ENCODE measurements at regions not wholly inside any gene's neighbourhood (a gene's known extent, or its start where the extent isn't known, plus 50 kb on each side); places are given as distances from the start of the nearest gene placed in this dataset.

- H3K27ac ChIP-seq, result no peak overlapping the region
- ATAC-seq (no peak), FAIRE-seq (no peak), DNase-seq (ENCODE audit: low read depth in 1 of 2, low spot score in 1 of 2) (no peak)
- no peak overlapping the region for H3K4me2 ChIP-seq
- H3K9me3 ChIP-seq, result no peaks in the 10 kb centered on the region
- peaks cover 10% of the 10 kb centered on the region; the same call in 2 of the 3 replicates for H3K4me1 ChIP-seq
- ChIA-PET POLR2A (no interaction called here), CTCF (interaction anchor here (1.1 to 2.6 kb wide), 2 partner anchors 12 to 14 kb away, joined by 3 to 16 read pairs; no protein-coding TSS in a partner anchor)
- 61% methylated on average over 4 of the region's 4 CpGs for WGBS (ENCODE audit: missing lambda C conversion rate)
- no peak overlapping the region for H3K4me3 ChIP-seq
- TF ChIP-seq BHLHE40 (IDR thresholded peaks at IDR 0.05; ENCODE audit: low read depth, low read length) (no peak), ZSCAN20 (CRISPR knock-in tag; IDR thresholded peaks at IDR 0.05) (no peak), SREBF2 (IDR thresholded peaks at IDR 0.05) (no peak), FOSB (CRISPR knock-in tag; IDR thresholded peaks at IDR 0.05) (no peak), FOSL2 (IDR thresholded peaks at IDR 0.05) (no peak), FOSL2 (CRISPR knock-in tag; IDR thresholded peaks at IDR 0.05) (no peak)
- TF ChIP-seq, protein P1, sequence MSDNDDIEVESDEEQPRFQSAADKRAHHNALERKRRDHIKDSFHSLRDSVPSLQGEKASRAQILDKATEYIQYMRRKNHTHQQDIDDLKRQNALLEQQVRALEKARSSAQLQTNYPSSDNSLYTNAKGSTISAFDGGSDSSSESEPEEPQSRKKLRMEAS (IDR thresholded peaks at IDR 0.05), result no peak
- TF ChIP-seq, protein P2, sequence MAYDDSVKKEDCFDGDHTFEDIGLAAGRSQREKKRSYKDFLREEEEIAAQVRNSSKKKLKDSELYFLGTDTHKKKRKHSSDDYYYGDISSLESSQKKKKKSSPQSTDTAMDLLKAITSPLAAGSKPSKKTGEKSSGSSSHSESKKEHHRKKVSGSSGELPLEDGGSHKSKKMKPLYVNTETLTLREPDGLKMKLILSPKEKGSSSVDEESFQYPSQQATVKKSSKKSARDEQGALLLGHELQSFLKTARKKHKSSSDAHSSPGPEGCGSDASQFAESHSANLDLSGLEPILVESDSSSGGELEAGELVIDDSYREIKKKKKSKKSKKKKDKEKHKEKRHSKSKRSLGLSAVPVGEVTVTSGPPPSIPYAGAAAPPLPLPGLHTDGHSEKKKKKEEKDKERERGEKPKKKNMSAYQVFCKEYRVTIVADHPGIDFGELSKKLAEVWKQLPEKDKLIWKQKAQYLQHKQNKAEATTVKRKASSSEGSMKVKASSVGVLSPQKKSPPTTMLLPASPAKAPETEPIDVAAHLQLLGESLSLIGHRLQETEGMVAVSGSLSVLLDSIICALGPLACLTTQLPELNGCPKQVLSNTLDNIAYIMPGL (CRISPR knock-in tag; IDR thresholded peaks at IDR 0.05; ENCODE audit: borderline replicate concordance), result no peak
Observed at GRCh38 chr7:26102176-26102575, 49.8 kb upstream of the NFE2L3 start.

Small RNAs in the stretch of these regions (small RNA-seq; reads per million reads assigned to genes)
- 0.25 to 29.1 (median 10.7) reads per million in 6 experiments for gene MIR148A

Data from A549 (cell line).